Ishikawa (cell line): ENCODE measurements at regions not wholly inside any gene's neighbourhood (a gene's known extent, or its start where the extent isn't known, plus 50 kb on each side); places are given as distances from the start of the nearest gene placed in this dataset.

Source experiments
- CEBPB ChIP-seq: IDR thresholded peaks from 2 replicates; pipeline ENCODE4 v1.6.1; 2012
- CREB1 ChIP-seq: IDR thresholded peaks from 2 replicates; pipeline ENCODE4 v1.6.1; 2012; ENCODE audit warnings: low read depth
- EP300 ChIP-seq: IDR thresholded peaks from 2 replicates; pipeline ENCODE4 v1.6.1; 2012; ENCODE audit warnings: borderline replicate concordance
- FOXM1 ChIP-seq: IDR thresholded peaks from 2 replicates; pipeline ENCODE4 v1.6.1; 2012; ENCODE audit warnings: low read depth, borderline replicate concordance
- NFIC ChIP-seq: IDR thresholded peaks from 2 replicates; pipeline ENCODE4 v1.6.1; 2012
- RAD21 ChIP-seq: IDR thresholded peaks from 2 replicates; pipeline ENCODE4 v1.6.1; 2012; ENCODE audit warnings: low read depth
- TAF1 ChIP-seq: IDR thresholded peaks from 2 replicates; pipeline ENCODE4 v1.6.1; 2012; ENCODE audit warnings: low read depth, mild to moderate bottlenecking
- YY1 ChIP-seq: IDR thresholded peaks from 2 replicates; pipeline ENCODE4 v1.6.1; 2012; ENCODE audit warnings: low read depth
- TF ChIP-seq, protein P1 (sequence below): IDR thresholded peaks from 2 replicates; pipeline ENCODE4 v1.6.1; 2012; ENCODE audit warnings: low read depth, mild to moderate bottlenecking
- TF ChIP-seq, protein P2 (sequence below): IDR thresholded peaks from 2 replicates; pipeline ENCODE4 v1.6.1; 2012

GRCh38 chr2:71744781-71745180 lies 291.4 kb downstream of the DYSF start:
- TF ChIP-seq RAD21 (no peak), FOXM1 (no peak), CREB1 (no peak), EP300 (no peak), CEBPB (no peak), NFIC (no peak), TAF1 (no peak), YY1 (no peak)
- TF ChIP-seq, protein P1, sequence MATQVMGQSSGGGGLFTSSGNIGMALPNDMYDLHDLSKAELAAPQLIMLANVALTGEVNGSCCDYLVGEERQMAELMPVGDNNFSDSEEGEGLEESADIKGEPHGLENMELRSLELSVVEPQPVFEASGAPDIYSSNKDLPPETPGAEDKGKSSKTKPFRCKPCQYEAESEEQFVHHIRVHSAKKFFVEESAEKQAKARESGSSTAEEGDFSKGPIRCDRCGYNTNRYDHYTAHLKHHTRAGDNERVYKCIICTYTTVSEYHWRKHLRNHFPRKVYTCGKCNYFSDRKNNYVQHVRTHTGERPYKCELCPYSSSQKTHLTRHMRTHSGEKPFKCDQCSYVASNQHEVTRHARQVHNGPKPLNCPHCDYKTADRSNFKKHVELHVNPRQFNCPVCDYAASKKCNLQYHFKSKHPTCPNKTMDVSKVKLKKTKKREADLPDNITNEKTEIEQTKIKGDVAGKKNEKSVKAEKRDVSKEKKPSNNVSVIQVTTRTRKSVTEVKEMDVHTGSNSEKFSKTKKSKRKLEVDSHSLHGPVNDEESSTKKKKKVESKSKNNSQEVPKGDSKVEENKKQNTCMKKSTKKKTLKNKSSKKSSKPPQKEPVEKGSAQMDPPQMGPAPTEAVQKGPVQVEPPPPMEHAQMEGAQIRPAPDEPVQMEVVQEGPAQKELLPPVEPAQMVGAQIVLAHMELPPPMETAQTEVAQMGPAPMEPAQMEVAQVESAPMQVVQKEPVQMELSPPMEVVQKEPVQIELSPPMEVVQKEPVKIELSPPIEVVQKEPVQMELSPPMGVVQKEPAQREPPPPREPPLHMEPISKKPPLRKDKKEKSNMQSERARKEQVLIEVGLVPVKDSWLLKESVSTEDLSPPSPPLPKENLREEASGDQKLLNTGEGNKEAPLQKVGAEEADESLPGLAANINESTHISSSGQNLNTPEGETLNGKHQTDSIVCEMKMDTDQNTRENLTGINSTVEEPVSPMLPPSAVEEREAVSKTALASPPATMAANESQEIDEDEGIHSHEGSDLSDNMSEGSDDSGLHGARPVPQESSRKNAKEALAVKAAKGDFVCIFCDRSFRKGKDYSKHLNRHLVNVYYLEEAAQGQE, result no peak
- TF ChIP-seq, protein P2, sequence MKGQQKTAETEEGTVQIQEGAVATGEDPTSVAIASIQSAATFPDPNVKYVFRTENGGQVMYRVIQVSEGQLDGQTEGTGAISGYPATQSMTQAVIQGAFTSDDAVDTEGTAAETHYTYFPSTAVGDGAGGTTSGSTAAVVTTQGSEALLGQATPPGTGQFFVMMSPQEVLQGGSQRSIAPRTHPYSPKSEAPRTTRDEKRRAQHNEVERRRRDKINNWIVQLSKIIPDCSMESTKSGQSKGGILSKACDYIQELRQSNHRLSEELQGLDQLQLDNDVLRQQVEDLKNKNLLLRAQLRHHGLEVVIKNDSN, result no peak
